ENCODE measurements at regions not wholly inside any gene's neighbourhood (a gene's known extent, or its start where the extent isn't known, plus 50 kb on each side); places are given as distances from the start of the nearest gene placed in this dataset.
A peak's percentile ranks its signal among the peaks of the same experiment; 100 is the strongest.

DNA sequence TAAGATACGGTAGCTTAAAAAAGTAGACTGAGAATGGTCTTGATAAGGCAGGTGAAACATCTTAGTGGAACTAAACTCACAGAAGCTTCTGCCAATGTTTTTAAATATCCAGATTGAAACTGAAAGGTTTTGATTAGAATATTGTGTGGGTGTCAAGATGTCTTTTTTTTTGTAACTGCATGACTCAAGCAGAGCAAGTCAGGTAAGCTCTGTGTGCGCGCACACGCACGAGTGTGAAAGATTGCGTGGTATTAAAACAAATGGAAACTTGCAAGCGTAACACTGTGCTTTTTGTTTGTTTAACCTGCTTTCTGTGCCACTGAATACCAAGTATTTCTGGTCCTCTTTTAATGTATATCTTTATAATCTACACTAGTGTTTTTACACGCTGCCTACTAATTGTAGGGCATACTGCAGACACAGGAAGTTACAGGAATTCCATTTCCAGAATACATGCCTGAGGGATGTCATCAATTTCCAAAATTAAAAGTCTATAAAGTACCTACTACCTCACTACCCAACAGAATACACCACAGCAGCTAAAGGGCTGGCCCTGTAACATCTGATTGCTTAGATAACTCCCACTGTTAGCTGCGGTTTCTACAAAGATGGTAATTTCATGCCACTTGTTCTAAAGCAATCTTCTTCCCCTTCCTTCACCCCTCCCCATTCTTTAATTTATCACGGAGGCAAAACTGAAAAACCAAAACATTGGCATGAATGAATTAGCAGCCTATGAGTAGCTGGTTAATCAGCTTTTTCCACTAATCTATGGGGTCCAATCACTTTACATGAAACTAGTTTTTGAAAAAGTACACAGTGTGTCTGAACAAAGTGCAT is 472.8 kb downstream of the SHQ1 start:
- peak; percentile 24 for DNase-seq (ENCODE audit: low spot score)

DNA sequence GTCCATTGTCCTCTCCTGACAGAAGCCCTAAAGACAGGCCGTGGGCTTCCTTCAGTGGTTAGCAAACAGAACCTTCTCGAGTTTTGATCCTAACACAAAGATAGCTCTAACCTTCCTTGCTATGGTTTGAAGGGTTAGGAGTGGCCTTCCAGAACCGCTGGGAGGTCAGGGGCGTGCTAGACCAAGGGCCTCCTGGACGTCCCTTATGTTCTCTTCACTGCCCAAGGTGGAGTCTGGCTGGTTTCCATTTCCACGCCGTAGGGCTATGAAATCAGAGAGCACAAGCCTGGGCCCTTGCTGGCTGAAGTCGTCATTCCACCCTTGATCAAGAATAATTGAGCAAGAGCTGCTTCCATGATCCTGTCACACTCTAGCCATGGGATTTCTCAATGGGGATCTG is 475.1 kb downstream of the SHQ1 start:
- no peak for DNase-seq (ENCODE audit: low spot score)

DNA sequence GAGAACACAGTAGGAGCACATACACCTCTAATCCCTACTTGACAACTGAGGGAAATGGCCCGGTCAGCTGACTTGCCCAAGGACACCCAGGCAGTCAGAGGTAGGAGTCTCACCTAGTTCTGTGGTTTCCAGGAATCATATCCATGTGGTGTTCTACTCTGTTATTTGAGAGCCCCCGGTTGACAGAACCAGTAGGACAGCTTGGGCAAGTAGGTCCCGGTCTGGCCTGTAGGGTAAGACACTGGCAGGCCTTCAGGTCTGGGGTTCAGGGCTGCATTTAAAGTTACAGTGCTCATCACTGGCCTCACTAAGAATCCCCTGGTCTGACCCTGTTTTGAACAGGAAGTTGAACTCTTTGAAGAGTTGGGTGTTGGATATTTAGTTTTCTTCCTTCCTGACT is 476.1 kb downstream of the SHQ1 start:
- DNase-seq (ENCODE audit: low spot score), result no peak

DNA sequence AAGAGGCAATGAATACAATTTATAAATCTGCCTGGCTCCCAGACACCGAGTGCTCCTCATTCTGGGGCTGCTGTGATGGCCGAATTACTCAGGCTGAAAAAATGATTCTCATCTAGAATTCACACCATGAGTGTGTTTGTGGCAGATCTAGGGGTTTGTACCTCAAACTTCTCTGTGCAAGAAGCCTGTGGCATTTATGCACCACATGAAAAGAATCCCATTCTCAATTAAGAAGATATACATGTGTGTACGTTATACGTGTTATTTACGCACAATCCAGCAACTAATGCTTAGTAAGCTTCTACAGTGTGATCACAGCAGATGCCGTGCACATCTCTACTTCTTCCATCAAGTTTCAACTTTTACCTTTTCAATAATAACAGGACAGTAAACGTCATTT is 476.8 kb downstream of the SHQ1 start:
- DNase-seq (ENCODE audit: low spot score), result no peak

DNA sequence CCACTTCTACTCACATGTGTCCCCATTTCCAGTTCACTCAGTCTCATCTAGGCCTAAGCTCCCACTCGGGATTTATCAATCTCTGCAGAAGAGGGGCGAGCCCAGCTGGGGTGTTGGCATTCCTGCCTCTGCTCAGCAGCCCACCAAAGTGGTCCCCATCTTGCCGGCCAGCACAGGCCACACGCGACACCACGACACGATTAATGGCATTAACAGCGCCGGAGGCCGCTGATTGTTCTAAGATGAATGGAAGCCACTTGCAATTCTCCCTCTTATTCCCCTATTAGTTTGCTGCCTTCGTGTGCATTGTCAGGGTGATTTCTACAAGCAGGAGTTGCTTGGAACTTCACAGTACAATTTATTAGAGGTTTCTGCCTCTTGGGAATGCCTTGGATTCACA is 477.3 kb downstream of the SHQ1 start:
- no peak for DNase-seq (ENCODE audit: low spot score)

DNA sequence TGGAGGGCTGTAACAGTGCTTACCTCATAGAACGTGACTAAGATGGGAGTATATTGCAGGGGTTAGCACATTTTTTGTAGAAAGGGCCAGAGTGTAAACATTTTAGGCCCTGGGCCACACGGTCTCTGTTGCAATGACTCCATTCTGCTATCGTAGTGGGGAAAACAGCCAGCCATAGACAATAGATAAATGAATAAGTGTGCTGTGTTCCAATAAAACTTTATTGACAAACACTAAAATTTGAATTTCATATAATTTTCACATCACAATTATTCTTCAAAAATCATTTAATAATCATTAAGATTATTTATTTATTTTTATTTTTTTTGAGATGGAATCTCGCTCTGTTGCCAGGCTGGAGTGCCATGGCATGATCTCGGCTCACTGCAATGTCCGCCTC is 478.6 kb downstream of the SHQ1 start:
- no peak for DNase-seq (ENCODE audit: low spot score)

DNA sequence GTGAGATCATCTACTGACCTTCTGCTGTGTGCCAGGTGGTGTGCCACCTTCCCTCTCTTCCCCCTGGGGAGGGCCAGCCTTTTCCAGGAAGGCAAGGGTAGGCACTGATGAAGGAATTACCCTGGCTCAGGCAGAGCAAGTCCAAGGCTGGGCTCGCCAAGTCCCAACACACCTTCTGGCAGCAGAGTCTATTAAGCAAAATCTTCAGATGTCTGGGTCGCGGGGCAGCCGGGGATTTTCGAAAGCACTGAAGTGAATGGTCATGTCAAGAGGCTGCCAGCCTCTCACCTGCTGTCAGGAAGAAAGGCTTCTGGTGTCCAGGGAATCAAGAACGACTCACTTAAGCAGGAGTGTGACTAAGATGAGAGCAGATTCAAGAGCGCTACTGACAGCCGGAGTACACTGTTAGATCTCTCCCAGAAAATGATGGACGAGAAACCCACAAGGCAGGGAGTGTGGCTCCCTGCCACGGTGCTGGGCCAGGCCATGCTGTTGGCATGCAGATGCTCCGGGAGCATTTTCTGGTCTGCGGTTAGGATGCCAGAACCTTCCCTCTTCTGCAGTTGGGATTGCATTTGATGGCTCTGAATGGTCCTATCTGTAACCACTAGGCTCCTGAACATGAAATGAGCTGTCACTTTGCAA is 479.8 kb downstream of the SHQ1 start:
- peak; percentile 30 for DNase-seq (ENCODE audit: low spot score)

DNA sequence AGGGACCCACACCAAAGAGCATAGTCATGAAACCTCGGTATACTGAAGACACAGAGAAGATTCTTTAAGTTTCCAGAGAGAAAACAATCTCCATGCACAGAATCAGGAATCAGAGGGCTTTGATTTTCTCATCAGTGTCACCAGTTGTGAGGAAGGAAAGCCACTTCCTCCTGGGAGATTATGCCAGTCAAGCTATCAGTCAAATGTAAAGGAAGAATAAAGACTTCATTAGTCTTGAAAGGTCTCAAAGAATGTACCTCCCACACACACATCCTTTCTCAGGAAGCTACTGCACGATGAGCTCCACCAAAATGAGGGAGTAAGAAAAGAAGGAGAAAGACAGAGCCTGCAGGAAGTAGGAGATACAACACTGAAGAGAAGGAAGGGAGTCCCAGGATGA is 486.3 kb downstream of the SHQ1 start:
- DNase-seq (ENCODE audit: low spot score), result no peak

DNA sequence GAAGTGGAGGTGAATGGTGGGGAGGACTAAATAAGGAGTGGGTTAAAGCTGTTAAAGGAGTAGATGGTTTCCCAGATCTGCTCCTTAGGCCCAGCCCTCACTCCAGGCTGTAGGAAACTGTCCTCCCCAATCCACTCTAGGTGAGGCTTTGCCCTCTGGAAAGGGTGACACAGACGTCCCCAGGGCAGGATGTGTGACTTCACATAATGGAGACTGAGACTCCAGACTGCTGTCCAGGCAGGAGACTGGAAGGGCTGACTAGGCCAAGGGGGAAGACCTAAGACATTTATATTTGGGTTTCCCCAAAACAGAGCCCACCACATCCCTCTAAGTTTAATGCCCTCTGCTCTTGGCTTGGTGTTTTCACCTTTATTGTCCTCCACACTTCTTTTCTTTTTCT is 488.5 kb downstream of the SHQ1 start:
- DNase-seq (ENCODE audit: low spot score), result no peak

DNA sequence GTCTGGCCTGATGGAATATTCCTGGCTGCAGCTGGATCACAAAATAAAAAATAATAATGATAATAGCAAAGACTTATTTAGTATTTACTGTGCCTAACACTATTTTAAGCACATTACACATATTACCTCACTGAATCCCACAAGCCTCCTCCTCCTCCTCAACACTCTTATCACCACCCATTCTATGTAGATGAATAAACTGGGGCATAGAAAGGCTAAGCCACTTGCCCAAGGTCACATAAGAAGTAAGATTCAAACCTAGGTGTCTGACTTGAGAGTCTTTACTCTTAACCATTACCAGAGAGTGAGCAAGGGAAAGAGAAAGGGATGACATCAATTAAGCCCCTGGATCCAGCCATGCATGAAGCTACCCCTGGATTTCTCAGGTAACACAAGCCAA is 493.1 kb downstream of the SHQ1 start:
- no peak for DNase-seq (ENCODE audit: low spot score)

DNA sequence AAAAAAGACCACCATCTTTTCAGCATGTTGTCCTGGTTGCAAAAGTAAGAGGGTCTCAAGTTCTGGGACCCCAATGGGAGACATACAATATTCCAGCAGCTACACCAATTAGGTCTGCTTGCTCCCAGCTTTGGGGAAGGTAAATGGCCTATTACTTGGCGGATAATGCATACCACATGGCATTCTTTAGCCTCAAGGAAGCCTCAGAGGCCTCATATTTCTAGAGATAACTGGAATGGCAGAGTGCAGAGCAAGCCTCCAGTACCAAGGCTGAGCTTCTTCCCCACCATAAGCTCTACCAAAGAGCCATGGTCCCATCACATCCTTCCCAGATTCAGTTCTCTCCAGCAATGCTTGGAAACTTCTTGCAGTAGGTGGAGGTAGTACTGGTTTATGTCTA is 493.8 kb downstream of the SHQ1 start:
- no peak for DNase-seq (ENCODE audit: low spot score)

DNA sequence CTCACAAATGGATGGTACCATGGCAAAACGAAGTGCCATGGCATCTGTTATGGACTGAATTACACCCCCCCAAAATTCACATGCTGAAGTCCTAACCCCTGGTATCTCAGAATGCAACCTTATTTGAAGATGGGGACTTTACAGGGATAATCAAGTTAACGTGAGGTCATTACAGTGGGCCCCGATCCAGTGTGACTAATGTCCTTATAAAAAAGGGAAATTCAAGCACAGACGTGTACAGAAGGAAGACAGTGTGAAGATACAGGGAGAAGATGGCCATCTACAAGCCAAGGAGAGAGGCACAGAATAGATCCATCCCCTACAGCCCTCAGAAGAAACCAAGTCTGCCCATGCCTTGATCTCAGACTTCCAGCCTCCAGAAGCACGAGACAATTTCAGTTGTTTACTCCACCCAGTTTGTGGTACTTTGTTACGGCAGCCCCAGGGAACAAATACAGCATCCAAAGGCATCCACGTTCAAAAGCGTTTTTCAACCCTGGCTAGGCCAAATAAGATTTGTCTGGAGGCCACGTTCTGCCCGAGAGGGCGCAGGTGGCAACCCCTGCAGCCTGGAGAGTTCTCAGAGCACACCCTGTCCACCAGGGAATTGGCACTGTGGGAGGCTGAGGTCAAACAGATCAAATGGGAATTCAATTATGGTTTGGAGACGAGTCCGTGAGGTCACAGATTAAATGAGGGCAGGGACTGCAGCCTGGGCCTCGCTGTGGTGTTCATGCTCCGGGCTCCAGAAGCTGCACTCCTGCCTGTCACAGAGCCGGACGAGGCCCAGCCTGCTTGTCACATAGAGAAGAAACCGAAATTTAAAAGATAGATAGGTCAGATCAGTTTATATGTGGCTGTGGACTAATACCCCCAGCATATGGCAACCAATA is 494.8 kb downstream of the SHQ1 start:
- DNase-seq (ENCODE audit: low spot score), result no peak

DNA sequence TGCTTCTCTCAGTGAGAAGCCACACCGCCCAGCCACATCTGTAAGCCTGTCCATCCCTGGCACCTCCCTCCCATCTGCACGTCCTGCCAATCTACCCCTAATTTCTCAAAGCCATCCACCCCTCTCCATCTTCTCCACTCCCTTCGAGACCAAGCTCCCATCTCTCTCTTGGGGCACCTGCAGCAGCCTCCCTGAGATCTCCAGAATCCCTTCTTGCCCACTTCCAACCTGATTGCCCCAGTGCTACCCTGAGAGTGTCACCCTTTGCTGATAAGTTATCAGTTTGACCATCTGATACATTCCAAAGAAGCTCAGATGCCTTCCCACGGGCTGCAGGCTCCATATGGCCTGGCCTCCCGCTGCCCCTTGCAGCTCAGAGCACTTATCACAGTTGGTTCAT is 496.1 kb downstream of the SHQ1 start:
- no peak for DNase-seq (ENCODE audit: low spot score)

DNA sequence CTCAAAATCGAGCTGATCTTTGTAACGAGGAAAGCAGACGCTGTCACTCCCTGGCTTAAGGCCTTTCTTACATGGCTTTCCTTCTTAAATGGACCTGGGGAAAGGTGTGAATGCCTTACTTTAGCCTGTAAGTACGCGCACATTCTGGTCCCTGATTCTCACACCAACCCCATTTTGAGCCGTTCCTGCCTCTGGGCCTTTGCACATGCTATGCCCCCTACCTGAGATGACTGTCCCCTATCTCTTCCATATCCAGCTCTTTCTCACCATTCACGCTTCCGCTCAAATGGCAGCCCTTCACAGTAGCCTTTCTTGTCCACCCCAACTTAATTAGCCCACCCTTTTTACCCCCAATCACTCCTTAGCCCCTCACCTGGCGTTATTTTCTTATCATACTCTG is 496.7 kb downstream of the SHQ1 start:
- DNase-seq (ENCODE audit: low spot score), result no peak

DNA sequence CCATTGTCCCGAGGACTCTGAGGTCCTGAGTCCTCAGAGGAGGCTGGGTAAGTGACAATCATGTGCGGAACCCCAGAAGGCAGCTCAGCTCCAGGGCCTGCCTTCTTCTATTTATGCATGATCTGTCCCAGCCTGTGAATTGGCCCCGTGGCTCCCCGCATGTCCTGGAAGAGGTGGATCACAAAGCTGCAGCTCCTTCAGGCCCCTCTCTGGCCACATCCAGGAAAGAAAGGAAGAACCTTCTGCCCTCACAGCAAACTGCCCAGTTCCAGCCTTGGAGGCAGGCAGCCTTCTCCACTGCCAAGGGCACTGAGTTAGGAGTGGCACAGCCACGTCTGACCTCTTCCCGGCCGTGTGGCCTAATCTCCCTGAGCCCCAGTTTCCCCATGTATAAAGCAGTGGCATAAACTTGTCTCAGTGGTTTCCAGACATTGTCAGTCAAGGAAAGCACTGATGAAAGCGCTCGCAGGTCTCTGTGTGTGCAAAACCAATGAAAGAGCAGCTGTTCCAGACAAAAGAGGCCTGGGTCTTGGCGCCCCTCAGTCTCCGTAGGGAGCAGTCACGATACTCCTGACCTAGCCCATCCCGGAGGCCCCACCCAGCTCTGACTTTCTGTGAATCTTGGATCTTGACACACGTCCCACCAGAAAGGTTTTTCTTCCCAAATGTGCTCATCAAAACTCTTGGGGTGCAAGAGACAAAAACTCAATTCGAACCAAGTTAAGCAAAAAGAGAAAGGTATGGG is 497.3 kb downstream of the SHQ1 start:
- DNase-seq (ENCODE audit: low spot score), result no peak

DNA sequence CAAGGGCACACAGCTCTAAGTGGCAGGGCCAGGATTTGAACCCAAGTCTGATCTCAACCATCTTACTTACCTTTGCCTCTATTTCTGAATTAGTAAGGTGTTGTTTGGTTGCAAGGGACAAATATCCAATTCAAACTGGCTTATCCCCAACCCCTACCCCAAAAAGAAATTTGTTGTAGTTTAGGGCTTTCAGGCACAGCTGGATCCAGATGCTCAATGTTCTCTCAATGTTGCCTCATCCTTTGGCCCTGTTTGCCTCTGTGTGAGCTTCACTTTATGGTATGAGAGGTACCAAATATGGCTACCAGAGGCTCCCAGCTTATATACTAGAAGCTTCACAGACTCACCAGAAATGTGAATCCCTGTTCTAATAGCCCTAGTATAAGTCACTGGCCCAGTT is 499.9 kb downstream of the SHQ1 start:
- DNase-seq (ENCODE audit: low spot score), result no peak

DNA sequence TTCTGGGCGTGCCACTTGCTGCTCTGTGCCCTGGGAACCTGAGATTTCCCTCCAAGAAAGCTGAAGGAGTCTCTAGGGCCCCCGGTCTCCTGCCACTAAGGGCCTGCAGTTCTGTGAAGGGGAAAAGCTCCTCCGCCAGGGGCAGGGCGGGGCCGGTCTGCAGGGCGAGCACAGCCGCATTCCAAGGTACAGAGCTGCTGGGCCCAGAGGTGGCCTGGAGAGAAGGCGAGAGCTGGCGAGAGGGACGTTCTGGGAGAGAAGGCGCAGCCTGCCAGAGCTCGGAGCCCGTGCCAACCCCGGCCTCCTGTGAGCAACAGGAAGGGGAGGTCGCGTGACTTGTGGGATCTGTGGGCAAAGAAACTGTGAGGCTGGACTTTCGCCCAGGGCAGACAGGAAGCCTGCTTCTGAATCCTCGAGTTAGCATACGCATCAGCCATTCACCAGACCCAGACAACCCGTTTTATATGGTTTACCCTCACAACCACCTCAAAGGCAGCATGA is 500.4 kb downstream of the SHQ1 start:
- DNase-seq (ENCODE audit: low spot score), result peak; percentile 74

DNA sequence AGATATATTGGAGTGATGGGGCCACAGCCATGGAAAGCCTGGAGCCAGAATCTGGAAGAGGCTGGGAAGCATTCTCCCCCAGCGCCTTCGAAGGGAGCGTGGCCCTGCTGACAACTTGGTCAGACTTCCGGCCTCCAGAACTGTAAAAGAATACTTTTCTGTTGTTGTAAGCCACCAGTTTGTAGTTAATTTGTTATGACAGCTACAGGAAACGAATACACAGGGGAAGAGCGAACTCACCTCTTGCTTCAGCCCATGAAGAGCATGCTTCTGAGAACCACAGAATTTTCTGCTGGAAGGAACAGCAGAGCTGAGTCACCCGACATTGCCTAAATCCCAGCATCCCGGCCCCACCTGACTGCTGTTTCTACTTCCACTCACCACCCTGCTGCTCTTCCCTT is 501.7 kb downstream of the SHQ1 start:
- no peak for DNase-seq (ENCODE audit: low spot score)

DNA sequence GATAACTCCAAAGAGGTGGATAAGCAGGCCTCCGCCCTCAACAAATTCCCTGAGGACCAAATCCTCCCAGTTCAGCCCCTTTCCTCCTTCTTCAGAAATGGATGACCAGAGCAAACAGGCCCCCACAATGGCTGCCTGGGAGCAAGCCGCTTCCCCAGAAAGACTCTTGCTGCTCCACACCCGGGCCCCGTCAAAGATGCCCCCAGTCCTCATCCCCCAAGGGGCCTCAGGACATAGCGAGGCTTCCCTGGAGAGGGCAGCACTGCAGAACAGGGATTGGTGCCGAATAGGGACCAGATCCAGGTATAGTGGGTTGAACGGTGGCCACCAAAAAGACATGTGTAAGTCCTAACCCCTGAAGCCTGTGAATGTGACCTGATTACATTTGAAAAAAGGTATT is 502.3 kb downstream of the SHQ1 start:
- DNase-seq (ENCODE audit: low spot score), result no peak

DNA sequence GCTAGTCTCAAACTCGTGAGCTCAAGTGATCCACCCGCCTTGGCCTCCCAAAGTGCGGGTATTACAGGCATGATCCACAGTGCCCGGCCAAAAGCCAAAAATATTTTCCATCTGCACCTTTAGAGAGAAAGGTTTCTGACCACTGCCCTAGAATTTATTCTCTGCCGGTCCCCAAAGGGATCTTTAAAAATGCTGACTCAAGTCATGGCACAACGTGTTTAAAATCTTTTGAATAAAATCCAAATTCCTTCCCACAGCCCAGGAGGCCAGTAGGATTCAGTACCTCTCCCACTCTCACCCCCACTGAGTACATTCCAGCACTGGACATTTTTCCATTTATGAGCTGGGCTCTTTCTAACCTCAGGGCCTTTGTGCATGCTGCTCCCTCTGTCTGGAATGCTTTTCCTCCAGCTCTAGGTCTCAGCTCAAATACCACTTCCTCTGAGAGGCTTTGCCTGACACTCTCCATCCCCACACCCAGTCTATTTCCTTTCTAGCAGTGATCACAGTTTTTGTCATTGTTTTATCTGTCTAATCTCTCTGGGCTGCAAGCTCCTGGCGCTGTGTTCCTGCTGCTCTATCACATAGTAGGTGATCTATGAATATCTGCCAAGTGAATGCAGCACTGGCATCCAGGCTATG is 502.9 kb downstream of the SHQ1 start:
- no peak for DNase-seq (ENCODE audit: low spot score)

DNA sequence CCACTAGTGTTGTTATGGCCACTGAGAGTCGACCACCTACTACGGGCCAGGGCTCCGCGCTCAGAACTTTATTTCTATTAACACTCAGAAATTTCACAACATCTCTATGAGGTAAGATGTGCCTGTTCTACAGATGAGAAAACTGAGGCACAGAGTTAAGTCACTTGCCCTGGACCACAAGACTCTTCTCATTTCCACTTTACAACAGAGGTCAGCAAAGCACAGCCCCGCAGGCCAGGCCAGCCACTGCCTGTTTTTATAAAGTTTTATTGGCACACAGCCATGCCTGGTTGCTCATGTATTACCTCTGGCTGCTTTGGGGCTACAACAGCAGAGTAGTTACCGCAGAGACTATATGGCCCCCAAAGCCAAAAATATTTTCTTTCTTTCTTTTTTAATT is 503.6 kb downstream of the SHQ1 start:
- DNase-seq (ENCODE audit: low spot score), result no peak
